Endometrium (tissue), 2 donors: ENCODE measurements at regions not wholly inside any gene's neighbourhood (a gene's known extent, or its start where the extent isn't known, plus 50 kb on each side); places are given as distances from the start of the nearest gene placed in this dataset.

Experiments
- FAIRE-seq: peaks from 2 replicates; lab custom pipeline; 2012; peaks lifted over from hg19 to GRCh38; lab: Jason Lieb, UNC
- donor health status: control.
- donor health status: control.

- no peak for FAIRE-seq
These were observed 53.8 kb upstream of the CLEC14A start for GRCh38 chr14:38309522-38310277.
